Neuronal stem cell (in vitro differentiated cells): ENCODE measurements at regions not wholly inside any gene's neighbourhood (a gene's known extent, or its start where the extent isn't known, plus 50 kb on each side); places are given as distances from the start of the nearest gene placed in this dataset.

ENCODE experiments used
- DNase-seq: peaks from one replicate; pipeline ENCODE4 v3.0.0-alpha.2; 2013; ENCODE audit warnings: low spot score
- H2AFZ ChIP-seq: one replicate; pipeline ENCODE4 v1.6.1; 2013; ENCODE audit warnings: mild to moderate bottlenecking, low read length, inconsistent platforms
- H2AK5ac ChIP-seq: 2 replicates; pipeline ENCODE4 v1.6.1; 2013; ENCODE audit warnings: low read depth, mild to moderate bottlenecking, inconsistent platforms, low read length, moderate library complexity, mixed read lengths
- H2BK120ac ChIP-seq: 2 replicates; pipeline ENCODE4 v1.6.1; 2013; ENCODE audit warnings: low read depth, mild to moderate bottlenecking, inconsistent platforms, low read length, moderate library complexity, mixed read lengths
- H2BK12ac ChIP-seq: one replicate; pipeline ENCODE4 v1.6.1; 2013; ENCODE audit warnings: low read length, inconsistent platforms
- H2BK15ac ChIP-seq: 2 replicates; pipeline ENCODE4 v1.6.1; 2013; ENCODE audit warnings: mild to moderate bottlenecking, low read length, inconsistent platforms, mixed read lengths
- H2BK5ac ChIP-seq: one replicate; pipeline ENCODE4 v1.6.1; 2013; ENCODE audit warnings: inconsistent platforms, mild to moderate bottlenecking, low read length, moderate library complexity
- H3K14ac ChIP-seq: one replicate; pipeline ENCODE4 v1.6.1; 2013; ENCODE audit warnings: low read length, inconsistent platforms
- H3K18ac ChIP-seq: 2 replicates; pipeline ENCODE4 v1.6.1; 2013; ENCODE audit warnings: low read length, inconsistent platforms
- H3K23ac ChIP-seq: 2 replicates; pipeline ENCODE4 v1.6.1; 2013; ENCODE audit warnings: low read depth, mild to moderate bottlenecking, mixed read lengths, low read length, inconsistent platforms; ENCODE audit not compliant: poor library complexity
- H3K27ac ChIP-seq: replicated peaks from 3 replicates; pipeline ENCODE4 v1.5.1; 2013; ENCODE audit warnings: low read length, inconsistent platforms
- H3K27me3 ChIP-seq, 3 experiments: 2 replicates each; pipeline ENCODE4 v1.6.1; 2013; ENCODE audit warnings: low read length in 3 of 3, mild to moderate bottlenecking in 2 of 3, inconsistent platforms in 1 of 3, low read depth in 1 of 3, mixed read lengths in 1 of 3, moderate library complexity in 1 of 3; ENCODE audit not compliant: control insufficient read depth in 3 of 3, insufficient read depth in 3 of 3
- H3K36me3 ChIP-seq, 2 donors: replicated peaks in 1 of 2; 2 replicates each; pipeline ENCODE4 v1.6.1; 2013; ENCODE audit warnings: low read length in 2 of 2; ENCODE audit not compliant: control insufficient read depth in 2 of 2, insufficient read depth in 2 of 2
- H3K4ac ChIP-seq: 2 replicates; pipeline ENCODE4 v1.6.1; 2013; ENCODE audit warnings: inconsistent platforms, mild to moderate bottlenecking, low read length, moderate library complexity
- H3K4me1 ChIP-seq, 2 donors: 1 replicate in 1 of 2; 2 replicates in 1 of 2; pipeline ENCODE4 v1.6.1; 2013; ENCODE audit warnings: low read length in 2 of 2, low read depth in 1 of 2; ENCODE audit not compliant: control insufficient read depth in 2 of 2, insufficient read depth in 1 of 2
- H3K4me2 ChIP-seq: one replicate; pipeline ENCODE4 v1.6.1; 2013; ENCODE audit warnings: mild to moderate bottlenecking, low read length, inconsistent platforms; ENCODE audit not compliant: insufficient read depth, poor library complexity, severe bottlenecking
- H3K4me3 ChIP-seq, 2 donors: 2 replicates each; pipeline ENCODE4 v1.5.1; 2013; ENCODE audit warnings: low read length in 2 of 2, mild to moderate bottlenecking in 2 of 2, inconsistent platforms in 1 of 2, moderate library complexity in 1 of 2
- H3K79me1 ChIP-seq: one replicate; pipeline ENCODE4 v1.6.1; 2013; ENCODE audit warnings: low read depth, mild to moderate bottlenecking, inconsistent platforms, low read length, moderate library complexity
- H3K9ac ChIP-seq: one replicate; pipeline ENCODE4 v1.6.1; 2013; ENCODE audit warnings: mild to moderate bottlenecking, low read depth, low read length, inconsistent platforms; ENCODE audit not compliant: poor library complexity
- H3K9me3 ChIP-seq, 2 donors: replicated peaks in 1 of 2; 2 replicates each; pipeline versions ENCODE3 to v1.6.1; 2013; ENCODE audit warnings: low read length in 2 of 2, mild to moderate bottlenecking in 2 of 2, inconsistent platforms in 1 of 2, low read depth in 1 of 2, mixed read lengths in 1 of 2, moderate library complexity in 1 of 2; ENCODE audit not compliant: control insufficient read depth in 2 of 2, insufficient read depth in 1 of 2
- H4K8ac ChIP-seq: one replicate; pipeline ENCODE4 v1.6.1; 2013; ENCODE audit warnings: low read depth, mild to moderate bottlenecking, inconsistent platforms, low read length, moderate library complexity
- H4K91ac ChIP-seq: one replicate; pipeline ENCODE4 v1.6.1; 2013; ENCODE audit warnings: low read length, low read depth, mild to moderate bottlenecking, inconsistent platforms; ENCODE audit not compliant: poor library complexity
- WGBS, 2 donors: extraction: QIAGEN DNeasy Blood & Tissue Kit; methylation state at CpG; one replicate each; pipeline ENCODE4 v1.1.7; 2013; ENCODE audit warnings: missing lambda C conversion rate in 2 of 2, mixed read lengths in 1 of 2; ENCODE audit not compliant: insufficient read length in 2 of 2, insufficient replicate concordance in 1 of 2; ENCODE audit errors: extremely low coverage in 2 of 2; 5-methylcytosine and 5-hydroxymethylcytosine counted together

DNA sequence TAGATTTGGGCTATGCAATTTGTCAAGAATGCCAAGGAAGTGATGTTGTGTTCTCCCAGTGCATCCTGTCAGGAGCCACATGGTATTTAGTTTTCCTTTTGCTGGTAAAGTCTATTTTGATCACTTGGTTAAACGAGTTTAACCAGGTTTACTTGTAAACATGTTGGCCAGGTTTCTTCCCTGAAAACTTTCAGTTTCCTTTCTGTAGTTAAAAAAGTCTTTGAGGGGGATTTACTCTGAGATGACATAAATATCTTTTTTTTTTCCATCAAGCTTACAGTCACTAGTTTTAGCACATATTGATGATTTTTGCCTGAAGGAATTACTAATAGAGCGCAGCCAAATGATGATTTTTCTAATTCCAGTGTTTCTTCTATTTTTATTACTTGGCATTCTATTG is 320.5 kb downstream of the PHF14 start:
- Histone ChIP-seq H3K36me3 (no peaks in the 10 kb centered on the region), H2BK12ac (no peak overlapping the region), H4K91ac (no peak overlapping the region), H2BK5ac (no peak overlapping the region), H3K23ac (no peak overlapping the region), H3K27ac (no peak overlapping the region), H2AK5ac (no peak overlapping the region), H3K9ac (no peak overlapping the region), H3K18ac (no peak overlapping the region), H3K4me2 (no peak overlapping the region), H3K4me1 (no peaks in the 10 kb centered on the region), H2BK15ac (no peak overlapping the region), H3K79me1 (no peaks in the 10 kb centered on the region), H4K8ac (no peak overlapping the region), H2AFZ (peak overlapping the region; percentile 34), H3K27me3 (no peaks in the 10 kb centered on the region), H3K14ac (no peak overlapping the region), H3K9me3 (no peaks in the 10 kb centered on the region), H3K4ac (no peak overlapping the region), H2BK120ac (no peak overlapping the region), H3K4me3 (no peak overlapping the region)
- WGBS, 2 donors: no CpG with 5 or more reads among the region's 2 CpGs
- no peak for DNase-seq

- no peaks in the 10 kb centered on the region for H3K79me1 ChIP-seq
- no peaks in the 10 kb centered on the region for H3K9me3 ChIP-seq
- no peak overlapping the region for H2BK12ac ChIP-seq
- H2BK120ac ChIP-seq: no peak overlapping the region
- H3K4me3 ChIP-seq: no peak overlapping the region
- H3K18ac ChIP-seq: no peak overlapping the region
- no peaks in the 10 kb centered on the region for H3K36me3 ChIP-seq
- H3K4ac ChIP-seq: no peak overlapping the region
- no peak overlapping the region for H2AFZ ChIP-seq
- no peaks in the 10 kb centered on the region for H3K4me1 ChIP-seq
- no CpG with 5 or more reads among the region's 4 CpGs for WGBS, 2 donors
- no peak overlapping the region for H3K4me2 ChIP-seq
- no peak overlapping the region for H2BK5ac ChIP-seq
- H2BK15ac ChIP-seq: no peak overlapping the region
- H3K23ac ChIP-seq: no peak overlapping the region
- no peak overlapping the region for H4K8ac ChIP-seq
- no peak overlapping the region for H2AK5ac ChIP-seq
- no peaks in the 10 kb centered on the region for H3K27me3 ChIP-seq
- no peak for DNase-seq
- no peak overlapping the region for H4K91ac ChIP-seq
- no peak overlapping the region for H3K27ac ChIP-seq
- H3K9ac ChIP-seq: no peak overlapping the region
- H3K14ac ChIP-seq: no peak overlapping the region
Measured at GRCh38 chr7:11294965-11295364, 321.3 kb downstream of the PHF14 start.

GRCh38 chr7:11297126-11297625 is 323.5 kb downstream of the PHF14 start:
- H3K9ac ChIP-seq: no peak overlapping the region
- no peak overlapping the region for H3K4me3 ChIP-seq
- H3K4me1 ChIP-seq: no peaks in the 10 kb centered on the region
- H2BK5ac ChIP-seq: no peak overlapping the region
- H3K36me3 ChIP-seq: no peaks in the 10 kb centered on the region
- no peaks in the 10 kb centered on the region for H3K9me3 ChIP-seq
- no peaks in the 10 kb centered on the region for H3K79me1 ChIP-seq
- no peak overlapping the region for H2BK120ac ChIP-seq
- no peaks in the 10 kb centered on the region for H3K27me3 ChIP-seq
- H2AFZ ChIP-seq: peak overlapping the region; percentile 83
- no peak overlapping the region for H3K4me2 ChIP-seq
- no peak overlapping the region for H3K27ac ChIP-seq
- no peak overlapping the region for H2BK15ac ChIP-seq
- WGBS, 2 donors: no CpG with 5 or more reads among the region's 5 CpGs
- H2BK12ac ChIP-seq: no peak overlapping the region
- H2AK5ac ChIP-seq: no peak overlapping the region
- no peak overlapping the region for H4K8ac ChIP-seq
- H4K91ac ChIP-seq: no peak overlapping the region
- no peak for DNase-seq
- no peak overlapping the region for H3K18ac ChIP-seq
- H3K23ac ChIP-seq: no peak overlapping the region
- H3K14ac ChIP-seq: no peak overlapping the region
- H3K4ac ChIP-seq: no peak overlapping the region

GRCh38 chr7:11297764-11298163 is 324.1 kb downstream of the PHF14 start:
- Histone ChIP-seq H3K4me2 (no peak overlapping the region), H3K27ac (no peak overlapping the region), H3K9me3 (peaks cover 0 to 1% of the 10 kb centered on the region in 2 donors), H3K79me1 (no peaks in the 10 kb centered on the region), H2AK5ac (no peak overlapping the region), H2BK15ac (no peak overlapping the region), H3K9ac (no peak overlapping the region), H3K23ac (no peak overlapping the region), H2BK12ac (no peak overlapping the region), H3K4me1 (no peaks in the 10 kb centered on the region), H3K4ac (no peak overlapping the region), H4K91ac (no peak overlapping the region), H2BK120ac (no peak overlapping the region), H4K8ac (no peak overlapping the region), H2AFZ (peak overlapping the region; percentile 83), H3K18ac (no peak overlapping the region), H3K27me3 (no peaks in the 10 kb centered on the region), H3K14ac (no peak overlapping the region), H3K36me3 (no peaks in the 10 kb centered on the region), H3K4me3 (no peak overlapping the region), H2BK5ac (no peak overlapping the region)
- no peak for DNase-seq
